Right ventricle myocardium superior (tissue), 1 donor: ENCODE measurements at regions not wholly inside any gene's neighbourhood (a gene's known extent, or its start where the extent isn't known, plus 50 kb on each side); places are given as distances from the start of the nearest gene placed in this dataset.
A peak's percentile ranks its signal among the peaks of the same experiment; 100 is the strongest.
"Not testable (repeated sequence)": the region's sequence is repeated elsewhere in the genome, so short reads cannot be mapped to it uniquely, and the experiment has no call there.

ENCODE experiments used
- ATAC-seq: fragments of 200-7000 bp; cut with Tn5 transposase; one replicate; pipeline ENCODE4 v1.9.1; 2020; ENCODE audit warnings: mild to moderate bottlenecking; ENCODE audit not compliant: poor library complexity
- DNase-seq: peaks from one replicate; pipeline ENCODE4 v3.0.0-alpha.2; 2020
- intact Hi-C: fragments of 100-400 bp; cut with DNase I; formaldehyde crosslinking; loops from one replicate; pipeline ENCODE4 v1.11.2; 2022
- donor health status: DM: no; HTN: yes; CAD: no; lungs with severe emphysema.

- peak; percentile 88 for ATAC-seq
- intact Hi-C loops: no loop called here
- DNase-seq: no peak
These were observed 177.1 kb upstream of the SVIL start for GRCh38 chr10:29811751-29812427.

DNA sequence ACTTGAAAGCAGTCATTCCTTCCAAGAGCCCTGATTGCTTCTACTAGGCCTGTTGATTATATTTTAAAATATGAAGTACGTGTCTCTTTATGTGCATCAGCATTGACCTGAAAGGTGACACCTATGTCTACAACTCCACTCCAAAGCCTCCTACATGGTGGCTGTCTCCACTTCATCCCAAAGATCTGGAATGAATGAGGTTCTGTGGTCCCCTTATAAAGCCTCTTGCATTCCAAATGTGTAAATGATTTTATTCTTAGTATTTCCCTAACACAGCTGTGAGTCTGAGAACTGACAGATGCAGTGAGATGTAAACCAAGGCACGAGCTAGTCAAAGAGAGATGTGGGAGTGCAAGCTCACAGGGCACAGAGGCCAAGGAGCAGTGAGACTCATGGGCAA, 176.0 kb upstream of the SVIL start:
- ATAC-seq: no peak
- no peak for DNase-seq
- intact Hi-C loops: no loop called here

DNA sequence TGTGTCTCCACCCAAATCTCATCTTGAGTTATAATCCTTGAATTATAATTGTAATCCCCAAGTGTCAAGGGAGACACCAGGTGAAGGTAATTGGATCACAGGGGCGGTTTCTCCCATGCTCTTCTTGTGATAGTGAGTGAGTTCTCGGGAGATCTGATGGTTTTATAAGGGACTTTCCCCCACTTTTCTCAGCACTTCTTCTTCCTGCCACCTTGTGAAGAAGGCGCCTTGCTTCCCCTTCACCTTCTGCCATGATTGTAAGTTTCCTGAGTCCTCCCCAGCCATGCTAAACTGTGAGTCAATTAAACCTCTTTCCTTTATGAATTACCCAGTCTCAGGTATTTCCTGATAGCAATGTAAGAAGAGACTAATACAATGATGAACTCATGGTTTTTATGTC, 175.5 kb upstream of the SVIL start:
- intact Hi-C loops, DNase-seq, ATAC-seq: not testable (repeated sequence)

DNA sequence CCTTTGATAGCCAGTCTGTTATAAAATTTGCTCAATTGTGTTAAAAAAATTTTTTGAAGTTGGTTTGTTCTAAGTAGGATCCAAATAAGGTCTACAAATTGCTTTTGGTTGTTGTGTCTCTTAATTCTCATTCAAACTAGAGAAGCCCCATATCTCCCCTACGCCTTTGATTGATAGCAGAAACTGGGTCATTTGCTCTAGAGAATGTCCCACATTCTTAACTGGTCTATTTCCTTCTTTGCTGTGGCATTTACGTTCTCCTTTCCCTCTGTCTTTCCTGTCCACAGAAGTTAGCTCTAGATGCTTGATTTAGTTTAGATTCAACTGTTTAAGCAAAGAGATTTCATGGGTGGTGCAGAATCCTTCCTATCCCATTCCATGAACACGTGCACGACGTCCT, 174.6 kb upstream of the SVIL start:
- ATAC-seq: no peak
- intact Hi-C loops: no loop called here

DNA sequence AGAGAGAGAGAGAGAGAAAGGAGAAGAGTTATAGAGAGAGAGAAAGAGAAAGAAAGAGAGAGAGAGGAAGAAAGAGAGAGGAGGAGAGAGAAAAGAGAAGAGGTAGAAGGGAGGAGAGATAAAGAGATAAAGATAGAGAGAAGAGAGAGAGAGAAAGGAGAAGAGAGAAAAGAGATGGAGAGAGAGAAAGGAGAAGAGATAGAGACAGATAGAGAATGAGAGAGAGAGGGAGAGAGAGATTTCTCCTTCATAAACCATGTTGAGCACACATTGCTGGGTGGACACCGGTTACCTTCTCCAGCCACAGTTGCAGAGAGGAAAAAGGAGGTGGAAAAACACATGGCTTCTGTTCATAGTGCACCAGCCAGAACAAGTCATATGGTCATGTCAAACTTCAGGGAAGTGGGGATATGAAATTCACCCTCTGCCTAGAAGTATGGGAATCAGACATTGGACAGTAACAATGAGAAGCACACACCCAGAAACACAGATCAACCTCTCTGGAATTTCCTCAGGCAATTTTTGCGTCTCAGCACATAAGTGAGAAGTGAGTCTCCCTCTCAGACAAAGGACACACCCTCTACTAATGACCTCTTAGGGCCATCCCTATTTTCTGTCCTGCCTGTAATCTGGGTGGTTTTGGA, 172.5 kb upstream of the SVIL start:
- ATAC-seq: no peak

More for the DNA sequence above, 174.6 kb upstream of the SVIL start:
- no peak for DNase-seq

GRCh38 chr10:29806350-29806788, 171.6 kb upstream of the SVIL start:
- intact Hi-C loops: no loop called here
- ATAC-seq (no peak), DNase-seq (no peak)

More for the DNA sequence above, 172.5 kb upstream of the SVIL start:
- no peak for DNase-seq
- intact Hi-C loops: no loop called here

DNA sequence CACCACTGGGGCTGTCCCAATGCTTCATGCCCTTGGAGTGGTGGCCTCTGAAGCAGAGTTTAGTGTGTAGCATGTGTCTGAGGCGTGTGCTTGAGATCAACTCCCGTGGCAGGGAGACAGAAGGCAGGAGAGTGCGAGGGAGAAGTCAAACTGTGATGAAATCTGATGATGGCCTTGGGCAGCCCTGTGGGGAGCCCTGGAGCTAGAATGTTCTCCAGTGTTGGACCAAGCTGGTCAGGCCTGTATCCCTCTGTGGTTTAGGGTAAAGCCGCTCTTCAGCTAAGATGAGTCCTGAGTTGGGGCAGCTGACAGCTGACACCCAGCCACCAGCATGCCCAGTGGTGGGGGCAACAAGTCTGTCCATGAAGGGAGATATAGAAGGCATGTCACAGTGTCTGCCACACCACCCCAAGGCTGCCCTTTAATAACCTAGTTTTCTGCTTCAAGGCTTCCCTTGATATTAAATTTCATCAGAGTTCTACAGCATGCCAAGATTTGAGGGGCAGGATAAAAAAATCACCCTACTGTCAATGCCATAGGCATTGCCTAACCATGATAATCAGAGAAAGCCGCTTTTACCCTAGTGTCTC, 170.5 kb upstream of the SVIL start:
- ATAC-seq (peak; percentile 69), DNase-seq (no peak)
- intact Hi-C loops: no loop called here

DNA sequence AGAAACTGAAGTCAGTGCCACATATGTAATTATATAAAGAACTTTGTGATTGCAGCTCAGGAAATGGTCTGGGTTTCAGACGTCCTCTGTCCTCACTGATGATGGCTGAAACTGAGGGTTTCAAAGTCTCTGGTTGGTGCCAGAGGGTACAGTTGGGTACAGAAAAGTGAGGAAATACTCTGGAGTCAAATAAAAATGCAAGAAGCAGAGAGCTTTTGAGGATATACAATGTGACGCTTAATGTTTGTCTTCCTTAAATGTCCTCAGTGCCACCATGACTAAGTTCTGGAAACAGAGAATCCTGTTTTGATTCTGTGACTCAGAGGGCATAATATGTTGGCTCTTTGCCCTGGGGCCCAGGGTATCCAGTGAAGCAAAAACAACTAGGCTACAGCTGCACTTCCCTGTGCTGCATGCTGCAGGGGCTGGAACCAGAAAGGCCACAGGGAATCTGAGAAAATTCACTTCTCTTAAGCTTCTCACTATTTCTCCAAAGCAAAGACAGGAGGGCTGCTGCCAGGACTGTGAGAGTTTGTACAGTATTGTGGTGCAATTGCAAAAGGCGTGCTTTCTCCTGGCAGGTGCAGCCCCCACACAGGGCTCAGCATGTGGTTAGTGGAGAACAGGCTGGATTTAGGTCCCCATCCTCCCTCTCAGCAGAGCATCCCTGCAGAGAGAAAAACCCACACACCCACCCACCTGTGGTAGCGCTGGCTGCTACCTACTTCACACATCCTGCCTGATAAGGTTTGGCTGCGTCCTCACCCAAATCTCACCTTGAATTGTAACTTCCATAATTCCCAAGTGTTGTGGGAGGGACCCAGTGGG, 169.5 kb upstream of the SVIL start:
- DNase-seq (no peak), ATAC-seq (peak; percentile 72)
- intact Hi-C loops: no loop called here

DNA sequence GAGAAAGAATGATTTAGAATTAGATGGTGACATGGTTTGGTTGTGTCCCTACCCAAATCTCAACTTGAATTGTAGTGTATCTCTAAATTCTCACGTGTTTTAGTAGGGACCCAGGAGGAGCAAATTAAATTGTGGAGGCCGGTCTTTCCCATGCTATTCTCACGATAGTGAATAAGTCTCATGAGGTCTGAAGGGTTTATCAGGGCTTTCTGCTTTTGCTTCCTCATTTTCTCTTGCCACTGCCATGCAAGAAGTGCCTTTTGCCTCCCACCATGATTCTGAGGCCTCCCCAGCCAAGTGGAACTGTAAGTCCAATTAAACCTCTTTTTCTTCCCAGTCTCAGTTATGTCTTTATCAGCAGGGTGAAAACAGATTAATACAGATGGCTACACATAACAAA, 167.4 kb upstream of the SVIL start:
- DNase-seq: no peak
- no peak for ATAC-seq
- intact Hi-C loops: no loop called here

DNA sequence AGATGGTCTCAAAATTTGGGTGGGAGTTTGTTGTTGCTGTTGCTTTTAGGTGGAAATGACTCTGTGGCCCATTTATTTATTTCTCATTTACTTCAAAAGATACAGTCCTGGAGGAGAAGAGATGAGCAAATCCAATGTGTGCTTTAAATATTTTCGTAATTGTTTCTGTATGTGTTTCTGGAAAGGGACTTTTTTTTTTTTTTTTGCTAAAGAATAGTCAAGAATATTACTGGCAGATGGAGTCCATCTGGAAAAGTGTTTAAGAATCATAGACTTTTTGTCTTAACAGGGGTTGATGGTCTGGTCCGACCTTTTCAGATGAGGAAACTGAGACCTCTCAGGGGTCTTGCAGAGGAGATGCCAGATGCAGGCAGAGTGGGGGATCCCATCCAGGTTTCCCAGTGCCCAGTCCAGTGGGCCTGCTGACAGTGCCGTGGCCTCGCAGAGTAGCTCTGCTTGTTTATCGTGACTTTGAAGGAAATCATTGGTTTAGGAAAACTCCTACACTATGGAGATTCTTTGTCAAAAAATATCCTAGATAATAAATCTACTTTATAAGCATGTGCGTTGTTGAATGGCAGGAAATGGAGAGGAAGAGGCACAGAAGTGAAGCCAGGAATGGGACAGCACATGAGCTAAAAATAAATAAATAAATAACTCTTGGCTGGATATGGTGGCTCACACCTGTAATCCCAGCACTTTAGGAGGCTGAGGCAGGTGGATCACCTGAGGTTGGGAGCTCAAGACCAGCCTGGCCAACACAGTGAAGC, 164.3 kb upstream of the SVIL start:
- intact Hi-C loops: no loop called here
- ATAC-seq (no peak), DNase-seq (no peak)

- no peak for ATAC-seq
- intact Hi-C loops: no loop called here
These were observed 162.8 kb upstream of the SVIL start for GRCh38 chr10:29797616-29798015.

GRCh38 chr10:29795850-29796249, 161.1 kb upstream of the SVIL start:
- no peak for DNase-seq
- intact Hi-C loops: no loop called here
- no peak for ATAC-seq

More at GRCh38 chr10:29797616-29798015, 162.8 kb upstream of the SVIL start:
- DNase-seq: no peak

DNA sequence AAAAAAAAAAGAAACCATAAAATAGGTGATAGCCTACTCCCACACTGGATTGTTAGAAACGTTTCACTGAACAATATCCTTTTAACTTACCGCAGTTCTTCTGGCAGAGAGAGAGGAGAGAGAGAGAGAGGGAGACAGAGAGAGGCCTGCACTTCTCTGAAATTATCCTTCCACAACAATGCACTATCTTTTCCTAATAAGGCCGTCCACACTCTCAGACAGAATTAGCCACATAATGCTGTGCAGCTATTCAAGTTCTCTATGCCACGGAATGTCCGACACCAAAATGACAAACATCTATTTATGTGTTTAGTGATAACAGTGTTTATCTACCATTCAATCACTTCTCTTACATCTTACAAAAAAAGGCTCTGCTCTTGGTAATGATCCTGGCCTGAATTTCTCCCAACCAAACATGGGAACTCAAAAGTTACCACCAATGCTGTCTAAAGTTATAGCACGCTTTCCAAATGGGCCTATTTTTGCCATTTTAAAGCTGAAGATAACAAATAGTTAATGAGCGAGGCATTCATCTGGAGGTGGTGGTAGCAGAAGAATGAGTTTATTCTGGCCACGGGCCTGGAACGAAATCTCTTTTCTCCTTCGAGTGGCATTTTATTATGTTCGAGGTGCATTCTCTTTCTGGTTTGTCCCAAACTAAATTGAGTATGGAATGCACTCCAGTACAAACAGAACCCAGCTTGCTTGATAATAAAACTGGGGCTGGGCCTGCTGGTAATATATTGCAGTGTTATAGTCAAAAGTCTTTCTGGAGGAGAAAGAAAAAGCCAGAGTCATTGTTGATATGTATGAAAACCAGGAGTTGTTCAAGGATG, 160.2 kb upstream of the SVIL start:
- ATAC-seq: peak; percentile 55
- DNase-seq: no peak
- intact Hi-C loops: no loop called here

- intact Hi-C loops: no loop called here
- ATAC-seq (no peak), DNase-seq (no peak)
These were observed 157.0 kb upstream of the SVIL start for GRCh38 chr10:29791773-29792172.

GRCh38 chr10:29790207-29790606, 155.4 kb upstream of the SVIL start:
- no peak for DNase-seq
- no peak for ATAC-seq
- intact Hi-C loops: no loop called here

DNA sequence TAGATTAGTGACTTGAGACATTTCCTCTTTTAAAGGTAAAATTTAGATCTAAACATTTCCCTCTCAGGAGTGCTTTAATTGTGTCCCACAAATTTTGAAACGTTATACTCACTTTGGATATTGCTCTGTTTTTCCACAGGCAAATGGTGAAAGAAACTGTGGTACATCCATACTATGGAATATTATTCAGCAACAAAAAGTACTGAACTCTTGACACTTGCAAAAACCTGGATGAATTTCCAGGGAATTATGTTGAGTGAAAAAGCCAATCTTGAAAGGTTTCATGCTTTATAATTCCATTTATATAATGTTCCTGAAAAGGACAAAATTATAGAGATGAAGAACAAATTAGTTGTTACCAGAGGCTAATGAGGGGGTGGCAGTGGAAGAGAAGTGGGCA, 153.3 kb upstream of the SVIL start:
- no peak for ATAC-seq
- DNase-seq: no peak
- intact Hi-C loops: no loop called here

DNA sequence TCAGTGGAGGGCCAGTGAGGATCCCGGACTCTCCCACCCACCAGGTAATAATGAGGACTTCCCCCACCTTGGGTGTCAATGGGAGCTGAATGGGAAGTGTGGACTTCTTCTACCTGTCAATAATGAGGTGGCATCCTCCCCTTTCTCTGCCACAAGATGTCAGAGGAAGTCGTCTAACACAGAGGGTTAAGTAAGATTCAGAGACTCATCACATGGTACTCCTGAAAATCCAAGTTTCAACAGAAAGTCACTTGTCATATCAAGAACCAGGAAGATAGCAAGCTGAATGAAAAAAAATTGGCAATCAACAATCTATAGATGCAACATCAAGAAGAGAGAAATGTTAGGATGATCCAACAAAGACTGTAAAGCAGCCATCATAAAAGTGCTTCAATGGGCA, 150.9 kb upstream of the SVIL start:
- intact Hi-C loops: no loop called here
- ATAC-seq (no peak), DNase-seq (no peak)
